ENCODE measurements at regions not wholly inside any gene's neighbourhood (a gene's known extent, or its start where the extent isn't known, plus 50 kb on each side); places are given as distances from the start of the nearest gene placed in this dataset.

DNA sequence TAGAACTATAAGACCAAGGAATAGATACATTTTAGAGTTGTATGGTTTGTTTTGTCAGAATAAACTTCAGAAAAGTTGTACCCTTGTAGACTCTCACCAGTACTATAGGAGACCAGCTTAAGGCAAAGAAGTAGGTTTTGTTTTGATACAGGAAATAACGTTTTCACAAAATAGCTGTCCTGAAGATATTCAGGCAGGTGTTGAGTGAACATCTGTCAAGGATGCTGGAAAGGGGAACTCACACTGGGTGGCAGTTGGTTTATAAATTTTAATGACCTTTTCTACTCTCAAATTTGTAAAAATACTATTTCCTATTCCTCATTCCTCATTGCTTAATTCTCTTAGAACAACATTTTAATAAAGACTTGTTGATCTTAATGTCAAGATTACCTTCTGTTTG is 174.0 kb upstream of the MAN1A1 start:
- TF ChIP-seq, protein P1, sequence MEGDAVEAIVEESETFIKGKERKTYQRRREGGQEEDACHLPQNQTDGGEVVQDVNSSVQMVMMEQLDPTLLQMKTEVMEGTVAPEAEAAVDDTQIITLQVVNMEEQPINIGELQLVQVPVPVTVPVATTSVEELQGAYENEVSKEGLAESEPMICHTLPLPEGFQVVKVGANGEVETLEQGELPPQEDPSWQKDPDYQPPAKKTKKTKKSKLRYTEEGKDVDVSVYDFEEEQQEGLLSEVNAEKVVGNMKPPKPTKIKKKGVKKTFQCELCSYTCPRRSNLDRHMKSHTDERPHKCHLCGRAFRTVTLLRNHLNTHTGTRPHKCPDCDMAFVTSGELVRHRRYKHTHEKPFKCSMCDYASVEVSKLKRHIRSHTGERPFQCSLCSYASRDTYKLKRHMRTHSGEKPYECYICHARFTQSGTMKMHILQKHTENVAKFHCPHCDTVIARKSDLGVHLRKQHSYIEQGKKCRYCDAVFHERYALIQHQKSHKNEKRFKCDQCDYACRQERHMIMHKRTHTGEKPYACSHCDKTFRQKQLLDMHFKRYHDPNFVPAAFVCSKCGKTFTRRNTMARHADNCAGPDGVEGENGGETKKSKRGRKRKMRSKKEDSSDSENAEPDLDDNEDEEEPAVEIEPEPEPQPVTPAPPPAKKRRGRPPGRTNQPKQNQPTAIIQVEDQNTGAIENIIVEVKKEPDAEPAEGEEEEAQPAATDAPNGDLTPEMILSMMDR (conservative IDR thresholded peaks at IDR 0.05 in 1 of 2, IDR thresholded peaks at IDR 0.05 in 1 of 2; ENCODE audit: low read depth in 1 of 2, low read length in 2 of 2) = no peak
- no peak for TF ChIP-seq EZH2 (IDR thresholded peaks at IDR 0.05; ENCODE audit: low read length, missing control alignments)
